ENCODE measurements at regions not wholly inside any gene's neighbourhood (a gene's known extent, or its start where the extent isn't known, plus 50 kb on each side); places are given as distances from the start of the nearest gene placed in this dataset.

GRCh38 chr11:27277843-27278242, 85.2 kb downstream of the CCDC34 start:
- TF ChIP-seq CTCF (IDR thresholded peaks at IDR 0.05; ENCODE audit: borderline replicate concordance, insufficient read depth, low read depth, low read length) = no peak
- no peak overlapping the region for H3K4me3 ChIP-seq (ENCODE audit: low read depth, low read length)

GRCh38 chr11:27276141-27276540, 86.9 kb downstream of the CCDC34 start:
- no peak for TF ChIP-seq CTCF (IDR thresholded peaks at IDR 0.05; ENCODE audit: borderline replicate concordance, insufficient read depth, low read depth, low read length)
- H3K4me3 ChIP-seq (ENCODE audit: low read depth, low read length) = no peak overlapping the region

- TF ChIP-seq CTCF (IDR thresholded peaks at IDR 0.05; ENCODE audit: borderline replicate concordance, insufficient read depth, low read depth, low read length) = no peak
- H3K4me3 ChIP-seq (ENCODE audit: low read depth, low read length) = no peak overlapping the region
These were observed 88.1 kb downstream of the CCDC34 start for GRCh38 chr11:27274854-27275395.

GRCh38 chr11:27266125-27266524, 96.9 kb downstream of the CCDC34 start:
- no peak for TF ChIP-seq CTCF (IDR thresholded peaks at IDR 0.05; ENCODE audit: borderline replicate concordance, insufficient read depth, low read depth, low read length)
- H3K4me3 ChIP-seq (ENCODE audit: low read depth, low read length) = no peak overlapping the region

GRCh38 chr11:27263986-27264385, 99.0 kb downstream of the CCDC34 start:
- H3K4me3 ChIP-seq (ENCODE audit: low read depth, low read length) = no peak overlapping the region
- TF ChIP-seq CTCF (IDR thresholded peaks at IDR 0.05; ENCODE audit: borderline replicate concordance, insufficient read depth, low read depth, low read length) = no peak

GRCh38 chr11:27263046-27263445, 100.0 kb downstream of the CCDC34 start:
- no peak for TF ChIP-seq CTCF (IDR thresholded peaks at IDR 0.05; ENCODE audit: borderline replicate concordance, insufficient read depth, low read depth, low read length)
- H3K4me3 ChIP-seq (ENCODE audit: low read depth, low read length) = no peak overlapping the region

- no peak for TF ChIP-seq CTCF (IDR thresholded peaks at IDR 0.05; ENCODE audit: borderline replicate concordance, insufficient read depth, low read depth, low read length)
These were observed 107.6 kb downstream of the CCDC34 start for GRCh38 chr11:27255447-27255828.

More at GRCh38 chr11:27255447-27255828, 107.6 kb downstream of the CCDC34 start:
- H3K4me3 ChIP-seq (ENCODE audit: low read depth, low read length) = no peak overlapping the region

Measured in GM12875 (cell line).